Liver (tissue), 8 donors: ENCODE measurements at regions not wholly inside any gene's neighbourhood (a gene's known extent, or its start where the extent isn't known, plus 50 kb on each side); places are given as distances from the start of the nearest gene placed in this dataset.

Experiments used
- DNase-seq: peaks from one replicate; pipeline ENCODE4 v3.0.0-alpha.2; 2017; ENCODE audit warnings: low spot score
- H3K27ac ChIP-seq, 2 donors: one replicate each; pipeline ENCODE4 v1.7.0; 2013; ENCODE audit warnings: inconsistent platforms in 2 of 2, low read length in 2 of 2, control low read depth in 1 of 2, low read depth in 1 of 2, mild to moderate bottlenecking in 1 of 2
- H3K27me3 ChIP-seq, 4 donors: one replicate each; pipeline versions ENCODE4 v1.6.1 to v1.7.0; 2013; ENCODE audit warnings: low read length in 3 of 4, inconsistent platforms in 1 of 4, mild to moderate bottlenecking in 1 of 4, moderate library complexity in 1 of 4; ENCODE audit not compliant: control insufficient read depth in 4 of 4, insufficient read depth in 4 of 4
- H3K36me3 ChIP-seq, 4 donors: one replicate each; pipeline versions ENCODE4 v1.6.1 to v1.7.0; 2013; ENCODE audit warnings: low read length in 3 of 4, mild to moderate bottlenecking in 3 of 4, low read depth in 1 of 4, moderate library complexity in 1 of 4; ENCODE audit not compliant: control insufficient read depth in 4 of 4, insufficient read depth in 3 of 4
- H3K4me1 ChIP-seq, 4 donors: one replicate each; pipeline versions ENCODE4 v1.6.1 to v1.7.0; 2013; ENCODE audit warnings: low read length in 3 of 4, mild to moderate bottlenecking in 3 of 4, moderate library complexity in 1 of 4; ENCODE audit not compliant: control insufficient read depth in 4 of 4, insufficient read depth in 4 of 4
- H3K4me3 ChIP-seq, 3 donors: one replicate each; pipeline versions ENCODE4 v1.6.1 to v1.7.0; 2013; ENCODE audit warnings: low read length in 3 of 3, control low read depth in 1 of 3, low read depth in 1 of 3, mild to moderate bottlenecking in 1 of 3
- H3K9ac ChIP-seq, 2 donors: one replicate each; pipeline ENCODE4 v1.7.0; 2013; ENCODE audit warnings: low read length in 2 of 2, mild to moderate bottlenecking in 2 of 2, moderate library complexity in 2 of 2, control low read depth in 1 of 2, low read depth in 1 of 2
- H3K9me3 ChIP-seq, 4 donors: one replicate each; pipeline versions ENCODE4 v1.6.1 to v1.7.0; 2013; ENCODE audit warnings: low read length in 3 of 4; ENCODE audit not compliant: control insufficient read depth in 4 of 4
- EGR1 ChIP-seq, 2 donors: IDR thresholded peaks; 2 replicates each; pipeline ENCODE4 v1.6.1; 2016 to 2018; ENCODE audit warnings: antibody characterized with exemption in 2 of 2, low read depth in 2 of 2
- FOXA2 ChIP-seq: IDR thresholded peaks from 2 replicates; pipeline ENCODE4 v1.6.1; 2016; ENCODE audit warnings: antibody characterized with exemption
- GABPA ChIP-seq, 2 donors: IDR thresholded peaks in 1 of 2; conservative IDR thresholded peaks in 1 of 2; 2 replicates each; pipeline ENCODE4 v1.6.1; 2016; ENCODE audit warnings: antibody characterized with exemption in 2 of 2, mild to moderate bottlenecking in 1 of 2, moderate library complexity in 1 of 2
- HNF4G ChIP-seq: IDR thresholded peaks from 2 replicates; pipeline ENCODE4 v1.6.1; 2016; ENCODE audit warnings: antibody characterized with exemption
- JUND ChIP-seq, 2 donors: IDR thresholded peaks; 2 replicates each; pipeline ENCODE4 v1.6.1; 2016; ENCODE audit warnings: antibody characterized with exemption in 2 of 2
- NR2F2 ChIP-seq: IDR thresholded peaks from 2 replicates; pipeline ENCODE4 v1.6.1; 2016; ENCODE audit warnings: antibody characterized with exemption
- RAD21 ChIP-seq, 2 donors: IDR thresholded peaks; 2 replicates each; pipeline ENCODE4 v1.6.1; 2016; ENCODE audit warnings: antibody characterized with exemption in 2 of 2, mild to moderate bottlenecking in 2 of 2
- RXRA ChIP-seq, 2 donors: IDR thresholded peaks; 2 replicates each; pipeline ENCODE4 v1.6.1; 2017 to 2018; ENCODE audit warnings: antibody characterized with exemption in 2 of 2, mild to moderate bottlenecking in 1 of 2
- SP1 ChIP-seq: IDR thresholded peaks from 2 replicates; pipeline ENCODE4 v1.6.1; 2018; ENCODE audit warnings: antibody characterized with exemption, mild to moderate bottlenecking
- TAF1 ChIP-seq: conservative IDR thresholded peaks from 2 replicates; pipeline ENCODE4 v1.6.1; 2016; ENCODE audit warnings: antibody characterized with exemption, mild to moderate bottlenecking
- WGBS: extraction: QIAGEN DNeasy Blood & Tissue Kit; methylation state at CpG from one replicate; pipeline ENCODE4 v1.1.7; 2013; 5-methylcytosine and 5-hydroxymethylcytosine counted together
- TF ChIP-seq, protein P1 (sequence below): IDR thresholded peaks from 2 replicates; pipeline ENCODE4 v1.6.1; 2016; ENCODE audit warnings: antibody characterized with exemption, mild to moderate bottlenecking
- TF ChIP-seq, protein P2 (sequence below): IDR thresholded peaks from 2 replicates; pipeline ENCODE4 v1.6.1; 2016; ENCODE audit warnings: antibody characterized with exemption
- TF ChIP-seq, protein P3 (sequence below): IDR thresholded peaks from 2 replicates; pipeline ENCODE4 v1.6.1; 2016; ENCODE audit warnings: antibody characterized with exemption
- TF ChIP-seq, protein P4 (sequence below): fragments of 150-350 bp; IDR thresholded peaks from 2 replicates; pipeline ENCODE4 v1.5.1; 2017; ENCODE audit warnings: improper control_type of control experiment, low read depth, low read length; ENCODE audit not compliant: missing input control
- donor health status: healthy.
- donor health status: healthy.
- donor health status: healthy.
- donor health status: healthy.
- donor health status: healthy.

DNA sequence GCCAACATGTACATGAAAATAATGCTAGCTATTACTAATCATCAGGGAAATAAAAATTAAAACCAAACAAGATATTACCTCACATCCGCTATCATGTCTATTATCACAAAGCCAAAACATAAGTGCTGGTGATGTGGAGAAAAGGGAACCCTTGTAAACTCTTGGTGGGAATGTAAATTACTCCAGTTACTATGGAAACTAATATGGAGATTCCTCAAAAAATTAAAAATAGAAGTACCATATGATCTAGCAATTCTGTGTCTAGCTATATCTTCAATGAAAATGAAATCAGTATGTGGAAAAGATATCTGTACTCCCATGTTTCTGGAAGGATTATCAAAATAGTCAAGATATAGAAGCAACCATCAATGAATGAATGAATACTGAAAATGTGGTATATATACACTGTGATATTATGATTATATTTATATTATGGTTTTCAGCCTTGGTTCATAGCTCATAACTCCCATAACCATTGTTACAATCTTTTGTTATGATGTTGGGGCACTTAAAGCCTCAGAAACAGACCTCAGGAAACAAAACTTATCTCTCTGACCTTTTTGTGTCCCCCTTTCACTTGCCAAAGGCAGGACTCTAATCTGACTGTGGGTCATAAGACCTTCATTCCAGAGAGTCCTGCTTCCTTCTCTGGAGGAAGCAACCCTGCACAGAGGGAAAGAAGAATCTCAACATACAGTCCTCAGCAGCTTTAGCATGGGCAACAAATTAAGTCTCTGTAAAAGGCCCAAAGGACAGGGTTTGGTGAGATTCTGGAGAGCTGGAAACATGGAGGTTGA is 933.2 kb downstream of the ADGRL3 start:
- Histone ChIP-seq H3K4me1 (no peaks in the 10 kb centered on the region), H3K27me3 (no peaks in the 10 kb centered on the region), H3K9me3 (peaks cover 0 to 2% (median under 1%) of the 10 kb centered on the region in 4 donors), H3K27ac (no peak overlapping the region), H3K4me3 (no peak overlapping the region), H3K36me3 (no peaks in the 10 kb centered on the region), H3K9ac (no peak overlapping the region)
- whole genome bisulfite sequencing, result 97% methylated on average over 1 of the region's 1 CpG
- TF ChIP-seq NR2F2 (peak; percentile 65), SP1 (no peak), HNF4G (no peak), FOXA2 (no peak), JUND (IDR thresholded peaks at IDR 0.05) (no peak), RAD21 (IDR thresholded peaks at IDR 0.05) (no peak)
- TF ChIP-seq, protein P1, sequence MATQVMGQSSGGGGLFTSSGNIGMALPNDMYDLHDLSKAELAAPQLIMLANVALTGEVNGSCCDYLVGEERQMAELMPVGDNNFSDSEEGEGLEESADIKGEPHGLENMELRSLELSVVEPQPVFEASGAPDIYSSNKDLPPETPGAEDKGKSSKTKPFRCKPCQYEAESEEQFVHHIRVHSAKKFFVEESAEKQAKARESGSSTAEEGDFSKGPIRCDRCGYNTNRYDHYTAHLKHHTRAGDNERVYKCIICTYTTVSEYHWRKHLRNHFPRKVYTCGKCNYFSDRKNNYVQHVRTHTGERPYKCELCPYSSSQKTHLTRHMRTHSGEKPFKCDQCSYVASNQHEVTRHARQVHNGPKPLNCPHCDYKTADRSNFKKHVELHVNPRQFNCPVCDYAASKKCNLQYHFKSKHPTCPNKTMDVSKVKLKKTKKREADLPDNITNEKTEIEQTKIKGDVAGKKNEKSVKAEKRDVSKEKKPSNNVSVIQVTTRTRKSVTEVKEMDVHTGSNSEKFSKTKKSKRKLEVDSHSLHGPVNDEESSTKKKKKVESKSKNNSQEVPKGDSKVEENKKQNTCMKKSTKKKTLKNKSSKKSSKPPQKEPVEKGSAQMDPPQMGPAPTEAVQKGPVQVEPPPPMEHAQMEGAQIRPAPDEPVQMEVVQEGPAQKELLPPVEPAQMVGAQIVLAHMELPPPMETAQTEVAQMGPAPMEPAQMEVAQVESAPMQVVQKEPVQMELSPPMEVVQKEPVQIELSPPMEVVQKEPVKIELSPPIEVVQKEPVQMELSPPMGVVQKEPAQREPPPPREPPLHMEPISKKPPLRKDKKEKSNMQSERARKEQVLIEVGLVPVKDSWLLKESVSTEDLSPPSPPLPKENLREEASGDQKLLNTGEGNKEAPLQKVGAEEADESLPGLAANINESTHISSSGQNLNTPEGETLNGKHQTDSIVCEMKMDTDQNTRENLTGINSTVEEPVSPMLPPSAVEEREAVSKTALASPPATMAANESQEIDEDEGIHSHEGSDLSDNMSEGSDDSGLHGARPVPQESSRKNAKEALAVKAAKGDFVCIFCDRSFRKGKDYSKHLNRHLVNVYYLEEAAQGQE, result no peak
- no peak for DNase-seq

DNA sequence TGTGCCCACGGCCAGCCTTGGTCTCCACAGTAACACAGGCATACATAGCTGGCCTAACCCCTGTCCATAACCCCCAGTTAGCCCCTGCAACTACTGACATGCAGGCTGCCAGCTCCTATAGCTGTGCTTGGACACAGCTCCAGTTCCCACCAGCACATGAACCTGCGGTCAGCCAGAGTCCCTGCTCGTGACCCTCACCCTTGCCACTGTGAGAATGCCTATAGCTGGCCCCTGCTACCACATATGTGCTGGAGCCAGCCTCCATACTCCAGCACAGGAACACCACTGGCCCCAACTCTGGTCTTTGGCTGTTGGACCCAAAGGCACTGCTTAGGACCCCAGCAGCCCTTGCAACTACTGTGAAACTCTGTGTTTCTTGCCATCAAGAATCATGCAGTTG is 930.9 kb downstream of the ADGRL3 start:
- Histone ChIP-seq H3K36me3 (no peaks in the 10 kb centered on the region), H3K27ac (no peak overlapping the region), H3K9me3 (peaks cover 0 to 2% (median under 1%) of the 10 kb centered on the region in 4 donors), H3K4me1 (no peaks in the 10 kb centered on the region), H3K4me3 (no peak overlapping the region), H3K9ac (no peak overlapping the region), H3K27me3 (no peaks in the 10 kb centered on the region)
- TF ChIP-seq RXRA (IDR thresholded peaks at IDR 0.05) (no peak), SP1 (no peak), RAD21 (IDR thresholded peaks at IDR 0.05) (no peak), TAF1 (no peak), HNF4G (no peak), GABPA (IDR thresholded peaks at IDR 0.05 in 1 of 2, conservative IDR thresholded peaks at IDR 0.05 in 1 of 2) (no peak), EGR1 (IDR thresholded peaks at IDR 0.05; ENCODE audit: low read depth in 2 of 2) (no peak), NR2F2 (no peak)
- TF ChIP-seq, protein P2, sequence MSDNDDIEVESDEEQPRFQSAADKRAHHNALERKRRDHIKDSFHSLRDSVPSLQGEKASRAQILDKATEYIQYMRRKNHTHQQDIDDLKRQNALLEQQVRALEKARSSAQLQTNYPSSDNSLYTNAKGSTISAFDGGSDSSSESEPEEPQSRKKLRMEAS, result no peak
- TF ChIP-seq, protein P3, sequence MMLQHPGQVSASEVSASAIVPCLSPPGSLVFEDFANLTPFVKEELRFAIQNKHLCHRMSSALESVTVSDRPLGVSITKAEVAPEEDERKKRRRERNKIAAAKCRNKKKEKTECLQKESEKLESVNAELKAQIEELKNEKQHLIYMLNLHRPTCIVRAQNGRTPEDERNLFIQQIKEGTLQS, result no peak
- TF ChIP-seq, protein P4, sequence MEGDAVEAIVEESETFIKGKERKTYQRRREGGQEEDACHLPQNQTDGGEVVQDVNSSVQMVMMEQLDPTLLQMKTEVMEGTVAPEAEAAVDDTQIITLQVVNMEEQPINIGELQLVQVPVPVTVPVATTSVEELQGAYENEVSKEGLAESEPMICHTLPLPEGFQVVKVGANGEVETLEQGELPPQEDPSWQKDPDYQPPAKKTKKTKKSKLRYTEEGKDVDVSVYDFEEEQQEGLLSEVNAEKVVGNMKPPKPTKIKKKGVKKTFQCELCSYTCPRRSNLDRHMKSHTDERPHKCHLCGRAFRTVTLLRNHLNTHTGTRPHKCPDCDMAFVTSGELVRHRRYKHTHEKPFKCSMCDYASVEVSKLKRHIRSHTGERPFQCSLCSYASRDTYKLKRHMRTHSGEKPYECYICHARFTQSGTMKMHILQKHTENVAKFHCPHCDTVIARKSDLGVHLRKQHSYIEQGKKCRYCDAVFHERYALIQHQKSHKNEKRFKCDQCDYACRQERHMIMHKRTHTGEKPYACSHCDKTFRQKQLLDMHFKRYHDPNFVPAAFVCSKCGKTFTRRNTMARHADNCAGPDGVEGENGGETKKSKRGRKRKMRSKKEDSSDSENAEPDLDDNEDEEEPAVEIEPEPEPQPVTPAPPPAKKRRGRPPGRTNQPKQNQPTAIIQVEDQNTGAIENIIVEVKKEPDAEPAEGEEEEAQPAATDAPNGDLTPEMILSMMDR, result no peak
- WGBS, result 72% methylated on average over 3 of the region's 3 CpGs
- no peak for DNase-seq
